ENCODE measurements at regions not wholly inside any gene's neighbourhood (a gene's known extent, or its start where the extent isn't known, plus 50 kb on each side); places are given as distances from the start of the nearest gene placed in this dataset.

GRCh38 chr4:153933915-153934687, 145.2 kb upstream of the SFRP2 start:
- no peaks in the 10 kb centered on the region for H3K4me1 Mint-ChIP-seq
- H3K27me3 Mint-ChIP-seq: peaks cover 21% of the 10 kb centered on the region
- no peak for DNase-seq
- no peak overlapping the region for H3K27ac Mint-ChIP-seq
- H3K79me2 ChIP-seq (ENCODE audit: control insufficient read depth, insufficient read depth, low read length): no peaks in the 10 kb centered on the region
- no peak overlapping the region for H3K27ac ChIP-seq (ENCODE audit: low read length in 2 of 2)
- H3K36me3 ChIP-seq (replicated peaks in 1 of 2; ENCODE audit: control extremely low read depth in 1 of 2, control insufficient read depth in 1 of 2, extremely low read depth in 1 of 2, insufficient read depth in 2 of 2, low read length in 1 of 2): no peaks in the 10 kb centered on the region
- POLR2A ChIA-PET: no interaction called here
- no peak overlapping the region for H3K9ac ChIP-seq (ENCODE audit: low read length)
- no peak for ATAC-seq (ENCODE audit: low read depth)
- TF ChIP-seq CTCF (IDR thresholded peaks at IDR 0.05): no peak
- no peak for TF ChIP-seq EZH2 (IDR thresholded peaks at IDR 0.05; ENCODE audit: borderline replicate concordance, insufficient read depth, low read depth, low read length, poor library complexity, severe bottlenecking)
- no peak overlapping the region for H2AFZ ChIP-seq (ENCODE audit: insufficient read depth, low read depth, low read length, poor library complexity, severe bottlenecking)
- H3K4me1 ChIP-seq (ENCODE audit: control insufficient read depth in 2 of 2, insufficient read depth in 2 of 2, low read length in 2 of 2): no peaks in the 10 kb centered on the region
- peaks cover 0 to 8% (median 0%) of the 10 kb centered on the region in 4 experiments for H3K27me3 ChIP-seq (replicated peaks in 1 of 4; ENCODE audit: control extremely low read depth in 1 of 4, control insufficient read depth in 3 of 4, insufficient read depth in 4 of 4, low read length in 3 of 4)
- H3K9me3 Mint-ChIP-seq (ENCODE audit: insufficient read depth): no peaks in the 10 kb centered on the region
- 69% methylated on average over 5 of the region's 8 CpGs for whole genome bisulfite sequencing (ENCODE audit: insufficient coverage)
- H4K20me1 ChIP-seq (ENCODE audit: control insufficient read depth, insufficient read depth, low read length, poor library complexity, severe bottlenecking): no peaks in the 10 kb centered on the region
- CTCF ChIA-PET: interaction anchor here (1.1 kb wide), 1 partner anchor 10 kb away, joined by 3 read pairs; no protein-coding TSS in a partner anchor
- H3K4me3 Mint-ChIP-seq: no peak overlapping the region
- intact Hi-C loops (cut with micrococcal nuclease): no loop called here
- no peak overlapping the region for H3K4me3 ChIP-seq (ENCODE audit: control extremely low read depth in 1 of 5, extremely low read depth in 1 of 5, insufficient read depth in 1 of 5, low read depth in 2 of 5, low read length in 4 of 5)
- H3K4me2 ChIP-seq (replicated peaks; ENCODE audit: low read depth, low read length, poor library complexity, severe bottlenecking): no peak overlapping the region
- peaks cover 0 to 1% (median 0%) of the 10 kb centered on the region in 3 donors for H3K9me3 ChIP-seq (ENCODE audit: control extremely low read depth in 1 of 3, control insufficient read depth in 2 of 3, insufficient read depth in 1 of 3, low read length in 2 of 3)

GRCh38 chr4:153931804-153932203, 142.9 kb upstream of the SFRP2 start:
- Mint-ChIP-seq H3K4me3 (no peak overlapping the region), H3K4me1 (no peaks in the 10 kb centered on the region), H3K9me3 (ENCODE audit: insufficient read depth) (no peaks in the 10 kb centered on the region), H3K27ac (no peak overlapping the region), H3K27me3 (peaks cover 24% of the 10 kb centered on the region)
- no peak overlapping the region for H2AFZ ChIP-seq (ENCODE audit: insufficient read depth, low read depth, low read length, poor library complexity, severe bottlenecking)
- no peak overlapping the region for H3K27ac ChIP-seq (ENCODE audit: low read length in 2 of 2)
- H3K9ac ChIP-seq (ENCODE audit: low read length): no peak overlapping the region
- TF ChIP-seq CTCF (IDR thresholded peaks at IDR 0.05) (no peak), EZH2 (IDR thresholded peaks at IDR 0.05; ENCODE audit: borderline replicate concordance, insufficient read depth, low read depth, low read length, poor library complexity, severe bottlenecking) (no peak)
- H3K79me2 ChIP-seq (ENCODE audit: control insufficient read depth, insufficient read depth, low read length): no peaks in the 10 kb centered on the region
- POLR2A ChIA-PET: no interaction called here
- H3K36me3 ChIP-seq (replicated peaks in 1 of 2; ENCODE audit: control extremely low read depth in 1 of 2, control insufficient read depth in 1 of 2, extremely low read depth in 1 of 2, insufficient read depth in 2 of 2, low read length in 1 of 2): no peaks in the 10 kb centered on the region
- DNase-seq (no peak), ATAC-seq (ENCODE audit: low read depth) (no peak)
- no peaks in the 10 kb centered on the region for H4K20me1 ChIP-seq (ENCODE audit: control insufficient read depth, insufficient read depth, low read length, poor library complexity, severe bottlenecking)
- H3K4me1 ChIP-seq (ENCODE audit: control insufficient read depth in 2 of 2, insufficient read depth in 2 of 2, low read length in 2 of 2): no peaks in the 10 kb centered on the region
- peaks cover 0 to 8% (median 0%) of the 10 kb centered on the region in 4 experiments for H3K27me3 ChIP-seq (replicated peaks in 1 of 4; ENCODE audit: control extremely low read depth in 1 of 4, control insufficient read depth in 3 of 4, insufficient read depth in 4 of 4, low read length in 3 of 4)
- H3K9me3 ChIP-seq (ENCODE audit: control extremely low read depth in 1 of 3, control insufficient read depth in 2 of 3, insufficient read depth in 1 of 3, low read length in 2 of 3): no peaks in the 10 kb centered on the region
- CTCF ChIA-PET: no interaction called here
- no CpG with 5 or more reads among the region's 1 CpG for WGBS (ENCODE audit: insufficient coverage)
- H3K4me2 ChIP-seq (replicated peaks; ENCODE audit: low read depth, low read length, poor library complexity, severe bottlenecking): no peak overlapping the region
- intact Hi-C loops (cut with micrococcal nuclease): no loop called here
- no peak overlapping the region for H3K4me3 ChIP-seq (ENCODE audit: control extremely low read depth in 1 of 5, extremely low read depth in 1 of 5, insufficient read depth in 1 of 5, low read depth in 2 of 5, low read length in 4 of 5)
